PC-3 (cell line): ENCODE measurements at regions not wholly inside any gene's neighbourhood (a gene's known extent, or its start where the extent isn't known, plus 50 kb on each side); places are given as distances from the start of the nearest gene placed in this dataset.

ENCODE experiments used
- CTCF ChIP-seq: fragments of 300-600 bp; sonication (generic); conservative IDR thresholded peaks from 2 replicates; pipeline ENCODE4 v1.5.1; 2017; ENCODE audit warnings: antibody characterized with exemption, low read depth, mild to moderate bottlenecking, low read length
- EZH2 ChIP-seq: fragments of 300-600 bp; sonication (generic); IDR thresholded peaks from one replicate; pipeline ENCODE4 v1.6.1; 2017; ENCODE audit warnings: antibody characterized with exemption, mild to moderate bottlenecking, low read length; ENCODE audit not compliant: unreplicated experiment
- EZH2phosphoT487 ChIP-seq: fragments of 300-600 bp; sonication (generic); IDR thresholded peaks from 2 replicates; pipeline ENCODE4 v1.6.1; 2018; ENCODE audit warnings: mild to moderate bottlenecking, antibody characterized with exemption, low read length, borderline replicate concordance

- TF ChIP-seq CTCF (no peak), EZH2 (no peak), EZH2phosphoT487 (no peak)
These were observed 291.6 kb downstream of the IRS1 start for GRCh38 chr2:226508005-226508404.
